ENCODE measurements at regions not wholly inside any gene's neighbourhood (a gene's known extent, or its start where the extent isn't known, plus 50 kb on each side); places are given as distances from the start of the nearest gene placed in this dataset.

DNA sequence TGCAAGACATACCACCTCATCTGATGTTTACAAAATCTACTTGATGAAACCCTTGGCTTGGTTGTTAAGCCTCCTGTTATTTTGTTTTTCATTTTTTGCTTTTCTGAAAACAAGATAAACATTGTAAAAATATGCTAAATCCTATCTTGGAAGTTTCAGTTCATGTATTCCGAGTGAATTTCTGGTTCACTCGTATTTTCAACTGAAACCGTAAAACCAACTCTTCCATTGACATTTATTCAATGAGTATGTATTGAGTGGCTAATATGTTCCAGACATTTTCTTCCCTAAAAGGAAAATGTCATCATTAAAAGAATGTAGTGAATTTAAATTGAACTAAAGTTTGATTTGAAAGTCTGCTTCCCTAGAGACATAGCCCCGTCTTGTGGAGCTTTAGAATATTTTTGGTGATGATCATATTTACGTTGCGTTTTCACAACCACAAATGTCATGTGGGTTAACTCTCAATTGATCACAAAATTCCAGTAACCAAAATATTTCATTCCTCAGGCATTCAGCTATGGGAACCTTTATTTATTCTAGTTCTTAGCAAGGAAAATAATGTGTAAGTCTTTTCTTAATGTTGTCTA is 204.2 kb downstream of the MBD2 start:
- no peak for ATAC-seq

DNA sequence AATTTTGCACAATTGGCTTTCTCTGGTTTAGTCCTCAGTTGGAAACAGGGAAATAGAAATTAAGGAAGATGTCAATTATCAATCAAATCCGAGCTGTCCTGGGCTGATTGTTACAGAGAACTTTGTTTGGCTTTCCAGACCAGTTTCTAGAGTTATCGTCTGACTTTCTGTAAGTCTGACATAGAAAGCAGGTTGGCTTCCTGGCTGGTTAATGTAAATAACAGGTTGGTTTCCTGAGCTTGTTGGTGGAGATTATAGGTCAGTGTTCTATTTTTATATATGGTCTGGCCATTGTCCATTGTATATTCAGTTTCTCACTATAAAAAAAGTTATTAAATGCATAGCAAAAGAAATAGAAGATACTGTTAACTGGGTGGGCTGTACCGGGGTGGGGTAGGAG is 204.8 kb downstream of the MBD2 start:
- ATAC-seq, result no peak

DNA sequence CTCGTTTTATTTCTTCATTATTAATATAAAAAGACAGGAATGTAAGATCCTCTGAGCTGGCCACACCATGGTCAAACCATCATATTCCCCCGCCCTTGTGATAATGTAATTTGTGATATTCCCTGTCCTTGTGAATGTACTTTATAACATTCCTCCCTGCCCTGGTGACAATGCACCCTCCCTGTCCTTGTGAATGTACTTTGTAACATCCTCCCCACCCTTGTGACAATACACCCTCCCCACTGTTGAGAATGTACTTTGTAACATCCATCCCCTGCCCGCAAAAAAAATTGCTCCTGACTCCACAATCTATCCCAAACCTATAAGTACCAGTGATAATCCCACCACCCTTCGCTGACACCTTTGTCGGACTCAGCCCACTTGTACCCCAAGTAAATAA is 211.0 kb downstream of the MBD2 start:
- no peak for ATAC-seq

DNA sequence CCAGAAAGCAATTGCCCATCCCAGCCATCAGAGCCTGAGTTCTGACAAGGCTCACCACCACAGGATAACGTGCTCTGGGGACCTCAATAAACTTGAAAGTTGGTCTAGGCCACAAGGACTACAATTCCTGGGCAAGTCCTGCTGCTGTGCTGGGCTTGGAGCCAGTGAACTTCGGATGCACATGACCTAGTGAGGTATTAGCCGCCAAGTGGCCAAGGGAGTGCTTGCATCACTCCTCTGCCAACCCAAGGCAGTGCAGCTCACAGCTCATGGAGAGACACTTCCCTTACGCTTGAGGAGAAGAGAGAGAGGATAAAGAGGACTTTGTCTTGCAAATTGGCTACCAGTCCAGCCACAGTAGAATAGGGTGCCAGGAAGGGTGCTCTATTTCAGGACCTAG is 219.6 kb downstream of the MBD2 start:
- peak; percentile 50 for ATAC-seq

DNA sequence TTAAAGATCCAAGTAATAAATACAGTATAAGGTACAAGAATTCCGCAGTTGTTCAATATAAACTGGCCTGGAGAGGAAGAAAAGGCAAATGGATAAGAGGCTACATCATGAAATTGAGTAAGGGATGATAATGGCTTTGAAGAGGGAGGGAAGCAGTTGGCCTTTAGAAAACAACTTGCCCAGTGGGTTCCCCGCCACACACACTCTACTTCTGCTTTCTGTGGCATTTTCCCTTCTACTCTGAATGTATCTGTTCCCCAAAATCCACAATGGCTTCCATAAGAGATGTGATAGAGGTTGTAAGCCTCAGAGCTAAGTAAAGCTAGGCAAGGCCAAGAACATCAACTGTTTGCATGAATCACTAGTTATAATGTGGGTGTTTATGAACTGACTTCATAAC is 221.3 kb downstream of the MBD2 start:
- ATAC-seq, result no peak

DNA sequence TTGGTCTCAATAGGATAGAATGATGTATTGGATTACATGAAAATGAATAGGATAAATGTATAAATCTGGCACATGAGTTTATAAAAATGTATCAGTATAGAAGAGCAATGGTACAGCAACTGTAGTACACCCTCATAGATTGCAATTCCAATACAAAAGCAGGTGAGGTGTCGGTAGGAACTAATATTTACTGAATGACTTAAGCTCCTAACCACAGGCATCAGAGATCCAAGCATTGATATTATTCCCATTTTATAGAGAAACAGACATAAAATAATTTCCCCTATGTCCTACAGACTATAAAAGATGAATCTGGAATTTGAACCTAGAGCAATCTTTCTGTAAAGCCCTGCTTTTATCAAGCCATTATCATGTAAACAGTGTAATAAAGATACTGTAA is 227.4 kb downstream of the MBD2 start:
- no peak for ATAC-seq

DNA sequence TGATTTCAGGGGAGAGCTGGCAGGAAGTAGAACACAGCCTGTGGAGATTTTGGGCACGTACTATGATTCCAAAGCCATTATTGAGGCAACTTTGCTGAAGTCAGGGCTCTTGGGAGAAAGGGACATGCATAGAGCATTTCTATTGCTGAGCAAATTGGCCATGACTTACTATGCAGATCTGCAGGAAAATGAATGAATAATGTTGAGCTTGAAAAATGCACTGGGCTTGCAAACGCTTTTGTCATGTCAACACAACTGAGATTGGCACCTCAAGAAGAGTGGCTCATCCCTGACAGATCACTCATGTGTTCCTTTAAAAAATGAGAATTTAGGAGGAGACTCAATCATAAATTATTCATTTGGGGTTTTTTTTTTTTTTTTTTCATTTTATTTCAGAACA is 230.5 kb downstream of the MBD2 start:
- ATAC-seq, result no peak

DNA sequence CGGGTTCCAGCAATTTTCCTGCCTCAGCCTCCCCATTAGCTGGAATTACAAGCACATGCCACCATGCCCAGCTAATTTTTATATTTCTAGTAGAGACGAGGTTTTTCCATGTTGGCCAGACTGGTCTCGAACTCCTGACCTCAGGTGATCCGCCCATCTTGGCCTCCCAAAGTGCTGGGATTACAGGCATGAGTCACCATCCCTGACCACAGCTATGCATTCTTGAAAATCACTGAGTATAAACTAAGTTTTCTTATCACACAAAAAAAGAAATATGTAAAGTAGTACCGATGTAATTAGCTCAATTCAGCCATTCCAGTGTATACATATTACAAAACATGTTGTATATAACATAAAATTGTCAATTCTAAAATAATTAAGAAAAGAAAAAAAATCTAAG is 232.7 kb downstream of the MBD2 start:
- ATAC-seq, result no peak

DNA sequence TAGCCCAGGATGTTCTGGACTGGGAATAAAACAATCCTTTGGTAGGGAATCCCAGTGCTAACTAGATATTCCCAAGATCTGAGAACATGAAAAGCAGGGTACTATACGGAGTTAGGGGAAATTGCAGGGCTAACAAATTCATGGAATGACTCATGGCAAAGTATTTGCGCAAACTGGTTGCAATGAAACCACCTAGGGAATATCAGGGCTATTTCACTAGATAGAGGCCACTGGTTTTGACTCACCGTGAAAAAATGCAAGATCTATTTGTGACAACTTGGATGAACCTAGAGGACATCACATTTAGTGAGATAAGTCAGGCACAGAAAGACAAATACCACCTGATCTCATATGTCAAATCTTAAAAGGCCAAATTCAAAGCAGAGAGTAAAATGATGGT is 233.3 kb downstream of the MBD2 start:
- no peak for ATAC-seq

DNA sequence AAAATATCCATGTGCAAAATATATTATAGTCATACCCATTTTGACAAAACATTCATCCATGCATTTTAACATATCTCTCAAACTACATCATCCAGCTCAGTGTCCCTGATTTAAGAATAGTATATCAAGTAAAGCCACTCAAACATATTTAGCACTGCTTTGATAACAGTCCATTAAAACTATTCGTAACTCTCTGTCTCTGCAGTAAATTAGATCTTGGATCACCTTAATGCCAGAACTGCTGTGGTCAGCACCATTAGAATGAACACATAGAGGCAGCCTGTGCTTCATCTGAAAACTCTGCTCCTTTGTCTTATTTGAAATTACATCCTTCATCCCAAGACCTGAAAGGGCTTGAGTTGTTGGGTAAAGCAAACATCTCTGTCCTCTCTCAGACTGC is 234.0 kb downstream of the MBD2 start:
- no peak for ATAC-seq

DNA sequence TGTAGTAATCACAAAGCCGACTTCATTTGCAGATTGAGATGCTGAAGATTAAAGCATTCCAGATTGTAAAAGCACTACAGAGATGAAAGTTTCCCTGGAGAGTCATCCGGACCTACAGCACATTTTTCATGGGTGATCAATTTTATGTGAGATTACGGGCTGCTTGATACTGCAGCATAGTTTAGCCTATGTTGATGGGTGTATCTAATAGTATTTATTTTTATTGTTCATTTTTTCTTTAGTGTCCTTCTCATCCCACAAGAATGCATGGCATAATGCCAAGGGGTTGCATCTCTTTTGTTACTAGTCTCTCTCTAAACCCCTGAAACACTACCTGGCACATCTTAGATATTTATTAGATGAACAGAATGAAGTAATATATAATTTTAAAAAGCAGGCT is 240.4 kb downstream of the MBD2 start:
- ATAC-seq, result no peak

DNA sequence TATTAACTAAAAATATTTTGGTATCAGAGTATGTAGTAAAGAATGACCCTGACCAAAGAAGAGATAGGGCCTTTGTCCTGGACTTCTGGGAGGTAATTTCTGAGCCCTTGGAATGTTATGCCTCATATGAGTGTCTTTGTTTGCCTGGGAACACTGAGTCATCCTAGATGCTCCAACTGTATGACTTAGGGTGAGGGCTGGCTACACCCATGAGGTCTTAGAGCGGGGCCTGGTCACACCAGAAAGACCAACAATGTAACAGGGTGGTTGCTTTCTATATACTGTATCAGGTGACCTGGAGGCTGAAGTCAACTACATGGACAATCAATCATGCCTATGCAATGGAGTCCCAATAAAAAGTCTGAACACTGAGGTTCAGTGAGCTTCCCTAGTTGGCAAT is 253.1 kb downstream of the MBD2 start:
- peak; percentile 71 for ATAC-seq

DNA sequence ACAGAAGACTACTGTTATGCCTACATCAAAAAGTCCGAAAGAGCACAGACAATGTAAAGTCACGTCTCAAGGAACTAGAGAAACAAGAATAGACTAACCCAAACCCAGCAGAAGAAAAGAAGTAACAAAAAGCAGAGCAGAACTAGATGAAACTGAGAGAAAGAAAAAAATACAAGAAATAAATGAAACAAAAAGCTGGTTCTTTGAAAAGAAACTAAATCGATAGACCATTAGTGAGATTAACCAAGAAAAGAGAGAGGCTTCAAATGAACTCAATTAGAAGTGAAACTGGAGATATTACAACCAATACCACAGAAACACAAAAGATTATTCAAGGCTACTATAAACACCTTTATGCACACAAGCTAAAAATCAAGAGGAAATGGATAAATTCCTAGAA is 271.8 kb downstream of the MBD2 start:
- ATAC-seq, result no peak

DNA sequence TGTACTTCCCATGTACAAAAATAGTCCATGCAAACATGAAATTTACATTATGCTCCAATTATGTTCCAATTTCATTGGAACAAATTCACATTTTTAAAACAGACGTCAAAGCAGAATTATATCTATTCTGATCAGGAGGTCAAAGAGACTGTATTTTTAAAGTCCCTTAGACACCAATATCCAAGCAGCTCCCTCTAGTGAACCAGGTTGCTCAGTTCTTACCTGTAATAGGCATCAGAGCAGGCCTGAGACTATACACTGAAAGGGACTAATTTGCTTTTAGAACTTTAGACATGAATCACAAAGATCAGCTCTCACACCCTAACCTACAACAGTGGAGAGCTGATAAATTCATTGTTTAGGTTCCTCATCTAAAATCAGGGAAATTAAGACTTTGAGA is 273.9 kb downstream of the MBD2 start:
- ATAC-seq, result no peak

DNA sequence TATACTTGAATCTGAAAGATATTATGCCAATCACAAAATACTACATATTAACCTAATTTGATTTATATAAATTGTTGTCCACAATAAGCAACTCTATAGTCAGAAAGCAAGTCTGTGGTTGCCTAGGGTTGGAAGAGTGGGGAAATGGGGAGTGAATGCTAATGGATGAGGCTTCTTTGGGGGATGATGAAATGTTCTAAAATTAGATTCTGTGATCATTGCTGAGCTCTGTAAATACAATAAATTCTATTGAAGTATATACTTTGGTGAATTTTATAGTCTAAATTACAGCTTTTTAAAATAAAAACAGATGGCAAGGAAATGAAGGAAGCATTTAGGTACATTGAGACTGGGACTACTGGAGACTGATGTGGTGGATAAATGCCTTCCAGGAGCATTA is 275.5 kb downstream of the MBD2 start:
- ATAC-seq, result no peak

DNA sequence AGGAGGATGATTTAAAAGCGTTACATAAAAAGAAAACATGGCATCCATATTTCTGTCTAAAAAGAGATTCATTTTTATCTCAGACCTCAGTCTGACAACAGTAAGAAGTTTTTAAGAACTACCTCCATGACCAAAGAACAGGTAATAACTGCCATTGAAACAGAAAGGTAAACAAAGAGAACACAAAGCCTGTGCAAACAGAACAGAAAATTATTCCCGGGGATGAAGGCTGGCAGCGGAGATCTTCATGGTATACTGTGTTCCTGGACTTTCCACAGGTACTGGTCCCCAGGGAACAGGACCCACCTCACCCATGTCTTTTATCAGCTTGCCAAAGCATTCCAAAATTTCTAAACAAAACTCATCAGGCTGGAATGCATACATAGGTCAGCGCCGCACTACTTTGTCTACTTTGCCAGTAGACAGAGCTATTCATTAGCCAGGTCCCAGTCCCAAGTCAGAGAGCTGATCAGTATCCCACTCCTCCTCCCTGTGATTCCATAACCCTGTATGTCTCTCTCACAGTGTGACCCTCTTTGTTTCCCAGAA is 277.3 kb downstream of the MBD2 start:
- no peak for ATAC-seq

DNA sequence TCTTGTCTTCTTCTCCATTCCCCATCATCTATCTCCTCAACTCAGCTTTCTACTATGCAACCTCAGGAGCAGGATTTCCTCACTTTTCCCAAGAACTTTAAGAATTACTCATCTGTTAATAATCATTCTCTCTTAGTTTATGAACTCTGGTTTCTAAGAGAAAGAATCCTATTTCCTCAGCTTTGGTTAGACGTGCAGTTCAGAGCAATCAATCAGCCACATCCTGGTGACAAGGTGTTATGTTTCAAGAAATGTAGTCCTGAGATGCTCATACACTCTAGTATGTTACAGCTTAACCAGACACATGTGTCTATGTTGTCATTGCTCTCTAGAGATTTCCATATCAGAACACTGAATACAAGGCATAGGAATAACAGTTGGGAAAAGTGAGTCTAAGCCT is 277.9 kb downstream of the MBD2 start:
- no peak for ATAC-seq

DNA sequence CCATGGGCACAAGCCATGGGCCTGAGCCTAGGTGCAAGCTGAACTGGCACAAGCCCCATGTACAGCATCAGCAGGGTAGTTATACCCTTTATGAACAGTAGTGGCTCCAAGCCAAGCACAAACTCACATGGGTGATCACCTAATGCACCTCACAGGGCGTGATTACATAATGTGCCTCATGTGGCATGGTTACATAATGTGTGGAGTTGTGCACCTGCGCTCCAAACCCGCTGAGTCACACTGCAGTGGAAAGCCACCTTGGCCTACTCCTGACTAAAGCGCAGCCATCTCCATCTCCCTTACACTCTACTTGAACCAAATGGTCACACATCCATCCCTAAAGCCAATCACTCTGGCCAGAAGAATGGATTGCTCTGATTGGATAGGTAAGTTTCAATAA is 279.7 kb downstream of the MBD2 start:
- ATAC-seq, result peak; percentile 13

DNA sequence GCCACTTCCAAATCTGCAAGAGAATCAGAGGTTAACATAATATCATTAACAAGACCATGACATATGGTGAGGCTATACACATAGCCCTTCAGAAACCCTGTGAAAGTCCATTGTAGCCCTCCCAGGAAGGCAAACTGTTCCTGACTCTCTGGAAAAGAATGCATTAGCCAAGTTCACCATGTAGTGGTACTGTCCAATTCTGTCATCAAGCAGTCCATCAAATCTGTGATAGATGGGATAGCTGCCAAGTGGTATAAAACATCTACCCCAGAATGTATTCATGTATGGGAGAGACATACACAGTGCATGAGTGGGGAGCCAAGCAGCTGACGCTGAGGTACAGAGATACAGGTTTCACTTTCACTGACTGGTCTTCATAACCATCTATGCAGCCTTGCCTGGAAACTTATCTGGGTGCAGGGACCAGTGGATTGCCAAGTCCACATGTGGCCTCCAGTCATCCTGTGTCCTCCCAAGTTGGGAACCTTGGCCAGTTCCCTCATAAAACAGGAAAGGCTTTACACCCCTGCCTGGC is 281.1 kb downstream of the MBD2 start:
- ATAC-seq, result no peak

DNA sequence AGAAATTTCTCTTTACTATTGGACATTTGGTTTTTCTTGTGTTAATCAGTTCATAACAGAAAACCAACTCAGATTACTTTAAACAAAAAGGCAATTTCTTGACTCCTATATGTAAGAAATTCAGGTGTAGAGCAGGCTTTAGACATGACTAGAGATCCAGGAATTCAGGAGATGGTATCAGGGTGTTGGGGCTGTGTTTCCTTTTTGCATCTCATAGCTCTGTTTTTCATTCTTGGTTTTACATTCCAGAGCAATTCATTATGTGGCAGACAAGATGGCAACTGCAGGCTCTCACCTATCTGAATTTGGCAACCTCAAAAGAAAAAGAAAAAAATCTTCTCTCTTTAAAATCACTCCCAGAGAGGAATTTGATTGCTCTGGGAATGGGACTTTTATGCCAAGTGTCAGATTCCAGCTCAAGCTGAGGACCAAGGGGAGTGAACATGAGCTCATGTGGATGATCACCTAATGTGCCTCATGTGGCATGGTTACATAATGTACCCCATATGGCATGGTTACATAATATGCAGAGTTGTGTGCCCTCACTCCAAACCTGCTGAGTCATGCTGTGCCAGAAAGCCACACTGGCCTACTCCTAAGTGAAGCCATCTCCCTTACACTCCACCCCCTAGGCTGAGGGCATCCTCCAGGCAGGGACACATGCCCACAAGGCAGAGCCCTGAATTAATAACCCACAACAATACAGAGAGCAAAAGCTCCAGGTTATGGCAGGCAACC is 282.7 kb downstream of the MBD2 start:
- no peak for ATAC-seq

DNA sequence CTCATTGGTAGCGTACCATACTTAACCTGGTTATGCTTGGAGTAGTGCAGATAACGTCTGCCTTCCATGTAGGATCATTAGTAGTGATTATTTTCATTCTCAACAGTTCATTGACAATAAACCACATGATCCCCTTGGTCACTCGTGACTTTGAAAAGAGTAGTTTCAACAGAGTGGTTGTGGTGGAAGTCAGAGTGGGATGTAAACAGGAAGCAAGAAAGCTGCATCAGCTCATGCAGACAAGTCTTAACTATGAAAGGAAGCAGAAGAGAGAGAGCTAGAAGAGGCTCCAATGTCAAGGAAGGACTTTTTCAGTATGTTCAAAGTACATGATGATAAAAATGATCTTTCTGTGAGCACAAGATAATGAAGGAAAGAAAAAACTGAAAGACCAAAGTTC is 287.4 kb downstream of the MBD2 start:
- no peak for ATAC-seq

DNA sequence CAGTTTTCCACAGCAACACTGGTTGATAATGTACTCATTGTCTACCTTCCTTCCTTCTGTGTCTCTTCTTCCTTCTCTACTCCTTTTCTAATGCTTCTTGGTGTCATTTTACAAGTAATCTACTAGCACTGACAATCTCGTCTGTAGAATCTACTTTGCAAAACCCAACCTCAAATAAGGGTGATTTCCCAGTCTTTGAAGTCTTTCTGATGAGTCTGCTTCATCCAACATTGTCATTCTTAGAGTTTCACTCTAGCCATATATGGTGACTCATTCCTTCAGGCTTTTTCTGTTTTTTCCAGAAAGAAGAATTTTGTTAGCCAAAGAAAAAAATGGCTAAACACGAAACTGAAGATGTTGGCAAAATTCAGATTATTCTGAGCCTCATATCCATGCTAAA is 288.7 kb downstream of the MBD2 start:
- no peak for ATAC-seq

DNA sequence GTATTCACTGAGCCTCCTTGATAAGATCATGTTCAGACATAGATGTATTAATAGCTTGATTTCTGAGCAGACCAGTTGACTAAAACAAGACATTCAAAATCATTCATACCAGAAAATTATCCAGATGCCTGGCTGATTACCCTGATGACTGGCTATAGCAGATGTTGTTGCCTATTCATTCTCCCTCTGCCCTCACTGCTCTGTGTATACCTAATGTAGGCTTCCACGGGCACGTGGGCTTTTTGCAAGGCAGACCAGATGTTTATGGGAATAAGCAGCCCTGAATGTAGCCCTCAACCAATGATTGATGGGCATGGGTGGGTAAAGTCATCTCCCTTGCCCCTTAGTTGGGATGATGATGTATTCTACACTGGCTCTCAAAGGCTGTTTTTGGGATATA is 289.1 kb downstream of the MBD2 start:
- no peak for ATAC-seq

DNA sequence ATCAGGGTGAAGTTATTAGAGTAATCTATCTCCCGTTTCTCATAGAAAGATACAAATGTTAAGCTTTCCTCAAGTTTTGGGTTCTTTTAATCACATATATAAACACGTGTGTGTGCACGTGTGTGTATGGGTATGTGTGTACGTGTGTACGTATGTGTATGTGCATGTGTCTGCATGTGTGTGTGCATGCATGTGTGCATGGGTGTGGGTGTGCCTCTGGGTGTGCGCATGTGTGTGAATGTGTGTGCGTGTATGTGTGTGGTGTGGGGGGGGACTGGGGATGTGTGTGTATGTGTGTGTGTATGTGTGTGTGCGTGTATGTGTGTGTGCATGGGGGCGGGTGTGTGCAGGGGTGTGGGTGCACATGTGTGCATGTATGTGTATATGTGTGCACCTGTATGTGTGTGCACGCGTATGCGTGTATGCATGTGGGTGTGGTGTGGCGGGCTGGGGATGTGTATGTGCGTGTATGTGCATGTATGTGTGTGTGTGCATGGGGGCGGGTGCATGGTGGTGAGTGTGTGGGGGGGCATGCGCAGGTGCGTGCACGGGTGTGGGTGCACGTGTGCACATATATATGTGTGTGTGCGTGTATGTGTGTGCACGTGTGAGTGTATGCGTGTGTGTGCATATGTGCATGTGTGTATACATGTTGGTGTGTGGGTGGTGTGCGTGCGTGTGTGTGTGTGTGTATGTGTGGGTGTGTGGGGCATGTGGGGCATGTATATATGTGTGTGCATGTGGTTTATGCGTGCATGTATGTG is 304.0 kb downstream of the MBD2 start:
- ATAC-seq, result no peak
